Ectodermal cell (in vitro differentiated cells): ENCODE measurements at regions not wholly inside any gene's neighbourhood (a gene's known extent, or its start where the extent isn't known, plus 50 kb on each side); places are given as distances from the start of the nearest gene placed in this dataset.

Experiments
- H3K27ac ChIP-seq: 2 replicates; pipeline ENCODE4 v1.7.0; 2013; ENCODE audit warnings: mild to moderate bottlenecking, low read depth, low read length; ENCODE audit not compliant: insufficient read depth, poor library complexity, severe bottlenecking
- H3K27me3 ChIP-seq: 2 replicates; pipeline ENCODE4 v1.7.0; 2013; ENCODE audit warnings: mild to moderate bottlenecking, low read length; ENCODE audit not compliant: insufficient read depth, control insufficient read depth, poor library complexity, severe bottlenecking
- H3K36me3 ChIP-seq: one replicate; pipeline ENCODE4 v1.7.0; 2013; ENCODE audit warnings: low read length; ENCODE audit not compliant: control insufficient read depth, insufficient read depth
- H3K4me1 ChIP-seq: one replicate; pipeline ENCODE4 v1.7.0; 2013; ENCODE audit warnings: low read length; ENCODE audit not compliant: control insufficient read depth, insufficient read depth
- H3K4me3 ChIP-seq: 2 replicates; pipeline ENCODE4 v1.7.0; 2013; ENCODE audit warnings: low read depth, low read length, control low read depth; ENCODE audit not compliant: insufficient read depth
- H3K9me3 ChIP-seq: 2 replicates; pipeline ENCODE4 v1.7.0; 2013; ENCODE audit warnings: mild to moderate bottlenecking, low read length, moderate library complexity; ENCODE audit not compliant: control insufficient read depth
- WGBS, 2 experiments: methylation state at CpG; one replicate each; pipeline ENCODE4 v1.1.7; 2013; ENCODE audit warnings: missing lambda C conversion rate in 2 of 2; 5-methylcytosine and 5-hydroxymethylcytosine counted together

GRCh38 chr10:120984221-120984620 is 133.1 kb downstream of the WDR11 start:
- Histone ChIP-seq H3K36me3 (no peaks in the 10 kb centered on the region), H3K27ac (no peak overlapping the region), H3K4me3 (no peak overlapping the region), H3K4me1 (peaks cover 27% of the 10 kb centered on the region), H3K9me3 (peaks cover 3% of the 10 kb centered on the region), H3K27me3 (peaks cover 13% of the 10 kb centered on the region)
- 92 to 94% methylated on average over 4 of the region's 4 CpGs for WGBS, 2 experiments

GRCh38 chr10:120987359-120987758 is 136.2 kb downstream of the WDR11 start:
- peaks cover 3% of the 10 kb centered on the region for H3K9me3 ChIP-seq
- no peaks in the 10 kb centered on the region for H3K27me3 ChIP-seq
- no peaks in the 10 kb centered on the region for H3K36me3 ChIP-seq
- H3K4me3 ChIP-seq, result no peak overlapping the region
- 95 to 97% methylated on average over 2 of the region's 2 CpGs for WGBS, 2 experiments
- H3K27ac ChIP-seq, result no peak overlapping the region
- peaks cover 4% of the 10 kb centered on the region for H3K4me1 ChIP-seq

- H3K4me1 ChIP-seq, result no peaks in the 10 kb centered on the region
- H3K36me3 ChIP-seq, result no peaks in the 10 kb centered on the region
- peaks cover 3% of the 10 kb centered on the region for H3K9me3 ChIP-seq
- WGBS, 2 experiments, result 90 to 94% methylated on average over 3 of the region's 3 CpGs
- H3K4me3 ChIP-seq, result no peak overlapping the region
- H3K27me3 ChIP-seq, result no peaks in the 10 kb centered on the region
- H3K27ac ChIP-seq, result no peak overlapping the region
Measured at GRCh38 chr10:120988751-120989150, 137.6 kb downstream of the WDR11 start.

GRCh38 chr10:120989279-120989678 is 138.1 kb downstream of the WDR11 start:
- no peaks in the 10 kb centered on the region for H3K4me1 ChIP-seq
- WGBS, 2 experiments, result 89 to 92% methylated on average over 2 of the region's 2 CpGs
- H3K27me3 ChIP-seq, result no peaks in the 10 kb centered on the region
- no peaks in the 10 kb centered on the region for H3K36me3 ChIP-seq
- no peak overlapping the region for H3K4me3 ChIP-seq
- H3K9me3 ChIP-seq, result peaks cover 3% of the 10 kb centered on the region
- H3K27ac ChIP-seq, result no peak overlapping the region

- peaks cover 7% of the 10 kb centered on the region for H3K9me3 ChIP-seq
- H3K4me1 ChIP-seq, result no peaks in the 10 kb centered on the region
- no peak overlapping the region for H3K4me3 ChIP-seq
- H3K36me3 ChIP-seq, result no peaks in the 10 kb centered on the region
- WGBS, 2 experiments, result 93 to 95% methylated on average over 8 of the region's 10 CpGs
- no peak overlapping the region for H3K27ac ChIP-seq
- H3K27me3 ChIP-seq, result no peaks in the 10 kb centered on the region
Measured at GRCh38 chr10:120989996-120990598, 138.9 kb downstream of the WDR11 start.

- 90 to 95% methylated on average over 2 of the region's 2 CpGs for WGBS, 2 experiments
- Histone ChIP-seq H3K4me1 (no peaks in the 10 kb centered on the region), H3K27ac (no peak overlapping the region), H3K4me3 (no peak overlapping the region), H3K36me3 (no peaks in the 10 kb centered on the region), H3K27me3 (no peaks in the 10 kb centered on the region), H3K9me3 (peaks cover 7% of the 10 kb centered on the region)
Measured at GRCh38 chr10:120990831-120991230, 139.7 kb downstream of the WDR11 start.

- no peaks in the 10 kb centered on the region for H3K4me1 ChIP-seq
- 98 to 100% methylated on average over 1 to 2 of the region's 2 CpGs for WGBS, 2 experiments
- H3K9me3 ChIP-seq, result peaks cover 4% of the 10 kb centered on the region
- no peaks in the 10 kb centered on the region for H3K36me3 ChIP-seq
- H3K27me3 ChIP-seq, result no peaks in the 10 kb centered on the region
- H3K27ac ChIP-seq, result no peak overlapping the region
- no peak overlapping the region for H3K4me3 ChIP-seq
Measured at GRCh38 chr10:120993089-120993488, 141.9 kb downstream of the WDR11 start.

- Histone ChIP-seq H3K4me1 (no peaks in the 10 kb centered on the region), H3K36me3 (no peaks in the 10 kb centered on the region), H3K9me3 (peaks cover 4% of the 10 kb centered on the region), H3K4me3 (no peak overlapping the region), H3K27me3 (no peaks in the 10 kb centered on the region), H3K27ac (no peak overlapping the region)
- 91 to 94% methylated on average over 4 of the region's 4 CpGs for WGBS, 2 experiments
Measured at GRCh38 chr10:120995768-120996167, 144.6 kb downstream of the WDR11 start.

- Histone ChIP-seq H3K36me3 (no peaks in the 10 kb centered on the region), H3K4me3 (no peak overlapping the region), H3K4me1 (peaks cover 3% of the 10 kb centered on the region), H3K27ac (no peak overlapping the region), H3K27me3 (no peaks in the 10 kb centered on the region), H3K9me3 (peaks cover 4% of the 10 kb centered on the region)
- 90% methylated on average over 9 of the region's 9 CpGs for WGBS, 2 experiments
Measured at GRCh38 chr10:120996456-120997034, 145.4 kb downstream of the WDR11 start.

- peaks cover 4% of the 10 kb centered on the region for H3K9me3 ChIP-seq
- H3K27ac ChIP-seq, result no peak overlapping the region
- 73% methylated on average over 1 of the region's 1 CpG; no CpG with 5 or more reads in 1 of the 2 experiments for WGBS, 2 experiments
- peaks cover 3% of the 10 kb centered on the region for H3K4me1 ChIP-seq
- H3K4me3 ChIP-seq, result no peak overlapping the region
- H3K36me3 ChIP-seq, result no peaks in the 10 kb centered on the region
- no peaks in the 10 kb centered on the region for H3K27me3 ChIP-seq
Measured at GRCh38 chr10:120997313-120997712, 146.2 kb downstream of the WDR11 start.
